ENCODE measurements at regions not wholly inside any gene's neighbourhood (a gene's known extent, or its start where the extent isn't known, plus 50 kb on each side); places are given as distances from the start of the nearest gene placed in this dataset.

GRCh38 chrX:7219153-7219705 is 71.3 kb upstream of the PUDP start:
- no peak for TF ChIP-seq CTCF (IDR thresholded peaks at IDR 0.05; ENCODE audit: poor library complexity, severe bottlenecking)
- Histone ChIP-seq H3K4me3 (ENCODE audit: severe bottlenecking) (no peak overlapping the region), H3K4me1 (ENCODE audit: insufficient read depth, poor library complexity, severe bottlenecking) (no peaks in the 10 kb centered on the region), H3K9me3 (ENCODE audit: severe bottlenecking) (no peaks in the 10 kb centered on the region), H3K27me3 (ENCODE audit: insufficient read depth, poor library complexity, severe bottlenecking) (no peaks in the 10 kb centered on the region), H3K36me3 (ENCODE audit: low read depth) (no peaks in the 10 kb centered on the region), H3K27ac (ENCODE audit: poor library complexity, severe bottlenecking) (no peak overlapping the region)
- ATAC-seq (ENCODE audit: low read depth) (no peak), DNase-seq (ENCODE audit: low spot score) (no peak)

- H3K9me3 ChIP-seq (ENCODE audit: severe bottlenecking) = no peaks in the 10 kb centered on the region
- H3K4me3 ChIP-seq (ENCODE audit: severe bottlenecking) = no peak overlapping the region
- TF ChIP-seq CTCF (IDR thresholded peaks at IDR 0.05; ENCODE audit: poor library complexity, severe bottlenecking) = no peak
- no peaks in the 10 kb centered on the region for H3K27me3 ChIP-seq (ENCODE audit: insufficient read depth, poor library complexity, severe bottlenecking)
- H3K27ac ChIP-seq (ENCODE audit: poor library complexity, severe bottlenecking) = no peak overlapping the region
- H3K36me3 ChIP-seq (ENCODE audit: low read depth) = no peaks in the 10 kb centered on the region
- ATAC-seq (ENCODE audit: low read depth) = no peak
- no peak for DNase-seq (ENCODE audit: low spot score)
- no peaks in the 10 kb centered on the region for H3K4me1 ChIP-seq (ENCODE audit: insufficient read depth, poor library complexity, severe bottlenecking)
Measured at GRCh38 chrX:7218321-7219152, 70.6 kb upstream of the PUDP start.

DNA sequence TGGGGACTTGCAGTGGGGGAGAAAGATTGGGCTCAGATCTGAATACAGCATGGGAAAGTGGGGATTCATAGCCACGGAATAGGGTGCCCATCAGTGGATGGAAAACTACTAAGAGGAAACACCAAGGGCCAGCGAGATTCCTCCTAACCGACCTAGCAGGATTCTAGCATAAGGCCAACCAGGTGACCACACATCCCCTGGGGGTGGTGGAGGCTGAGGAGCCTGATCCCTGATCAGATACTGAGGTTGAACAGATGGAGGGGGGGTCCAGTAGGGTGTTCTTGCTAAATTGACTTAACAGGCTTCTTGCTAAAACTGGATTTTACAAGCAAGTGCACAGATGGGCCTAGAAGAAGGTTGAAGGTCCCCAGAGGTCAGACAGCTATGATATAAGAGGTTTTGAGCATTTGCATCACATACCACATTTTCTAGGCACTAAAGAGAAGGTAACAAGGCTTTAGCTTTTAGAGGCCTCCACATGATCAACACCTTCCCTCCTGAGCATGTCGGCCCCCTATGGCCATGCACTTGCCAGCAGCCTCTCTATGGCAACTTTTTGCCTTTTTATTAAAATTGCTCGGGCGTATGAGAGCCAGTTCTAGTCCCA is 69.1 kb upstream of the PUDP start:
- H3K4me3 ChIP-seq (ENCODE audit: severe bottlenecking) = no peak overlapping the region
- H3K4me1 ChIP-seq (ENCODE audit: insufficient read depth, poor library complexity, severe bottlenecking) = no peaks in the 10 kb centered on the region
- H3K9me3 ChIP-seq (ENCODE audit: severe bottlenecking) = no peaks in the 10 kb centered on the region
- no peak overlapping the region for H3K27ac ChIP-seq (ENCODE audit: poor library complexity, severe bottlenecking)
- no peak for DNase-seq (ENCODE audit: low spot score)
- no peaks in the 10 kb centered on the region for H3K27me3 ChIP-seq (ENCODE audit: insufficient read depth, poor library complexity, severe bottlenecking)
- H3K36me3 ChIP-seq (ENCODE audit: low read depth) = no peaks in the 10 kb centered on the region
- TF ChIP-seq CTCF (IDR thresholded peaks at IDR 0.05; ENCODE audit: poor library complexity, severe bottlenecking) = no peak
- ATAC-seq (ENCODE audit: low read depth) = no peak

- Histone ChIP-seq H3K36me3 (ENCODE audit: low read depth) (no peaks in the 10 kb centered on the region), H3K9me3 (ENCODE audit: severe bottlenecking) (no peaks in the 10 kb centered on the region), H3K4me1 (ENCODE audit: insufficient read depth, poor library complexity, severe bottlenecking) (no peaks in the 10 kb centered on the region), H3K4me3 (ENCODE audit: severe bottlenecking) (no peak overlapping the region), H3K27ac (ENCODE audit: poor library complexity, severe bottlenecking) (no peak overlapping the region), H3K27me3 (ENCODE audit: insufficient read depth, poor library complexity, severe bottlenecking) (no peaks in the 10 kb centered on the region)
- no peak for TF ChIP-seq CTCF (IDR thresholded peaks at IDR 0.05; ENCODE audit: poor library complexity, severe bottlenecking)
- no peak for ATAC-seq (ENCODE audit: low read depth)
- no peak for DNase-seq (ENCODE audit: low spot score)
Measured at GRCh38 chrX:7215842-7216241, 67.9 kb upstream of the PUDP start.

All from RWPE2 (cell line).